Astrocyte of the spinal cord (primary cell): ENCODE measurements at regions not wholly inside any gene's neighbourhood (a gene's known extent, or its start where the extent isn't known, plus 50 kb on each side); places are given as distances from the start of the nearest gene placed in this dataset.

Experiments used
- DNase-seq: peaks from one replicate; pipeline ENCODE4 v3.0.0; 2011; ENCODE audit warnings: low read depth, low spot score
- H3K4me3 ChIP-seq: 2 replicates; pipeline ENCODE4 v1.5.1; 2011; ENCODE audit warnings: low read depth, mild to moderate bottlenecking, low read length, moderate library complexity
- in situ Hi-C: cut with HindIII; loops from 2 replicates; pipeline ENCODE4 v1.10.0; 2017; ENCODE audit warnings: low sequenced_read_pairs
- TF ChIP-seq, protein P1 (sequence below): IDR thresholded peaks from 2 replicates; pipeline ENCODE4 v1.5.1; 2012; ENCODE audit warnings: low read depth, mild to moderate bottlenecking, low read length, inconsistent platforms

DNA sequence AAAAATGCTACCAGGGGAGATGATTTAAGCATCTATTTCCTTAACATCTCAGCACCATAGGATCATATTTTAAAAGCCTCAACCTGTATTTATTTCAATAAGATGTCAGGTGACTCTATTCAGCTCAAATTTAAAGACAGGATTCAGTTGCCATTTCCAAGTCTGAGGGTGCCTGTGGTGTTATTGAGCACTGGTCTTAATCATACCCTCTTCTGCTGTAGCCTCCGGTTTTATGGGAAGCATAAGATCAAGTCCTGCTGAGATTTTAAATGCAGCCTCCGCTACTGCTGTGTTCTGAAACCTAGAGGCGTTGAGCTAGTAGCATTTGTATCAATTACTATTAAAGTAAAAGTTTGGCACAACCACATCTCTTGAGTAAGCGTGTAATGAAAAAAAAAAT, 185.7 kb upstream of the NWD2 start:
- in situ Hi-C loops: no loop called here

DNA sequence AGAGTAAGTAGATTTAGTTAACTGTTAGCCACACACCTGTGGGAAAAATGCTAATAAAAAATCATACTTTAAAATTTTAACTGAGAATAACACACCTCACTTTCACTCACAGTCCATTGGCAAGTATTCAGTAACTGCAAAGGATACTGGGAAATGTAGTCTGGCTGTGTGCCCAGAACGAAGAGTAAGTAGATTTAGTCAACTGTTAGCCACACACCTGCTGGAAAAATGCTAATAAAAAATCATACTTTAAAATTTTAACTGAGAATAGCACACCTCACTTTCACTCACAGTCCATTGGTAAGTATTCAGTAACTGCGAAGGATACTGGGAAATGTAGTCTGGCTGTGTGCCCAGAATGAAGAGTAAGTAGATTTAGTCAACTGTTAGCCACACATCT, 178.4 kb upstream of the NWD2 start:
- DNase-seq: no peak
- H3K4me3 ChIP-seq: no peak overlapping the region
- TF ChIP-seq, protein P1, sequence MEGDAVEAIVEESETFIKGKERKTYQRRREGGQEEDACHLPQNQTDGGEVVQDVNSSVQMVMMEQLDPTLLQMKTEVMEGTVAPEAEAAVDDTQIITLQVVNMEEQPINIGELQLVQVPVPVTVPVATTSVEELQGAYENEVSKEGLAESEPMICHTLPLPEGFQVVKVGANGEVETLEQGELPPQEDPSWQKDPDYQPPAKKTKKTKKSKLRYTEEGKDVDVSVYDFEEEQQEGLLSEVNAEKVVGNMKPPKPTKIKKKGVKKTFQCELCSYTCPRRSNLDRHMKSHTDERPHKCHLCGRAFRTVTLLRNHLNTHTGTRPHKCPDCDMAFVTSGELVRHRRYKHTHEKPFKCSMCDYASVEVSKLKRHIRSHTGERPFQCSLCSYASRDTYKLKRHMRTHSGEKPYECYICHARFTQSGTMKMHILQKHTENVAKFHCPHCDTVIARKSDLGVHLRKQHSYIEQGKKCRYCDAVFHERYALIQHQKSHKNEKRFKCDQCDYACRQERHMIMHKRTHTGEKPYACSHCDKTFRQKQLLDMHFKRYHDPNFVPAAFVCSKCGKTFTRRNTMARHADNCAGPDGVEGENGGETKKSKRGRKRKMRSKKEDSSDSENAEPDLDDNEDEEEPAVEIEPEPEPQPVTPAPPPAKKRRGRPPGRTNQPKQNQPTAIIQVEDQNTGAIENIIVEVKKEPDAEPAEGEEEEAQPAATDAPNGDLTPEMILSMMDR: no peak
- in situ Hi-C loops: no loop called here

More for the DNA sequence above, 185.7 kb upstream of the NWD2 start:
- DNase-seq: no peak
- TF ChIP-seq, protein P1: no peak
- H3K4me3 ChIP-seq: no peak overlapping the region

DNA sequence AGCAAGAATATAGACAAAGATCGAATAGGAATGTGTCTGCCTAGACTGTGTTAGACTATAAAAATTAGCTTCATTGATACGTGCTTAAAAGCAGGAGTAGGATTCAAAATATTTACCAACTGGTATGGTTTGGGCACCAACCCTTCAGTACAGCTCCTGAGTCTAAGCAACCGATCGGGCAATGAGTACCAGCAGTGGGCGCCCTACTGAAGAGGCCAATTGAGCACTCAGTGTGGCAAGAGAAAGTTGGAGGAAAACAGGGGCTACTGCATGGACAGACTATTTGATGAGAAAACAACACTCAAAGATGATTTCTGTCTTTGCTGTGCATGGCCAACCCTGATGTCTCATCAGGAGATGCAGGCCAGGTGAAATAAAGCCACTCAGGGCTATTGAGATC, 176.0 kb upstream of the NWD2 start:
- DNase-seq: no peak
- in situ Hi-C loops: no loop called here
- TF ChIP-seq, protein P1: no peak
- no peak overlapping the region for H3K4me3 ChIP-seq

DNA sequence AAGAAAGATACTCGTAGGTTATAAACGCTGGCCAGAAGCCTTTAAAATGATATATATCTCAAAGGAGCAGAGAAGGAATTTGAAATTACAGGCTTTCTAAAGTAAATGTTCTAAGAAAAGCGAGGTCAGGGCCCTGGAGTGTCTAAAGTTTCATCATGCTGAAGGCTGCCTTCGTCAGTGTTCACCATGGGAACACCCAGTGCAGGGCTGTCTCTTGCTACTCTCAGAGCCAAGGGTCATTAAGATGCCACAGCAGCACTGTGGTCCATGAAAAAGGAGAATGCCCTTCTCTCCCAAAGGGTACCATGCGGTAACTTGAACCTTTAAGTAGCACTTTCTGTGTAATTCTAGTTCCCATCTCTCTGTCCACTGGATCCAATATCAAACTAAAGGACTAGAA, 174.5 kb upstream of the NWD2 start:
- in situ Hi-C loops: no loop called here
- TF ChIP-seq, protein P1: no peak
- no peak for DNase-seq
- H3K4me3 ChIP-seq: no peak overlapping the region

DNA sequence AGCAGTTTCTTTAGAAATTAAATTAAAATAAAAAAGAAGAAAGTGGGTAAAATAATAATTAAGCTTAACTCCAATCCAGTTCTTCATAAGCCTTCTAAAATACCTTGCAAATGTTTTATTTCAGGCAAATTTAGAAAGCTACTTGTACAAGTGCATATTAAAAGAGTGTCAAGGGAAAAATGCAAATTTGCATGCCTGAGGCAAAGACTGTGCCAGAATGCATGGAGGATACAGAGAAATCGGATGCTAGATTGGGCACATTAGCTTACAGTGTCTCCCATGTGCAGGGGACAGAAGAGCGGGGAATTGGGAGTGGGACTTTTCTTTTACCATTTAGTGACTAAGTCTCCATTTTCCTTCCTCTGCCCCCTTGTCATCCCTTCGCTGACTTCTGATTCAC, 173.0 kb upstream of the NWD2 start:
- TF ChIP-seq, protein P1: no peak
- DNase-seq: no peak
- no peak overlapping the region for H3K4me3 ChIP-seq
- in situ Hi-C loops: no loop called here

DNA sequence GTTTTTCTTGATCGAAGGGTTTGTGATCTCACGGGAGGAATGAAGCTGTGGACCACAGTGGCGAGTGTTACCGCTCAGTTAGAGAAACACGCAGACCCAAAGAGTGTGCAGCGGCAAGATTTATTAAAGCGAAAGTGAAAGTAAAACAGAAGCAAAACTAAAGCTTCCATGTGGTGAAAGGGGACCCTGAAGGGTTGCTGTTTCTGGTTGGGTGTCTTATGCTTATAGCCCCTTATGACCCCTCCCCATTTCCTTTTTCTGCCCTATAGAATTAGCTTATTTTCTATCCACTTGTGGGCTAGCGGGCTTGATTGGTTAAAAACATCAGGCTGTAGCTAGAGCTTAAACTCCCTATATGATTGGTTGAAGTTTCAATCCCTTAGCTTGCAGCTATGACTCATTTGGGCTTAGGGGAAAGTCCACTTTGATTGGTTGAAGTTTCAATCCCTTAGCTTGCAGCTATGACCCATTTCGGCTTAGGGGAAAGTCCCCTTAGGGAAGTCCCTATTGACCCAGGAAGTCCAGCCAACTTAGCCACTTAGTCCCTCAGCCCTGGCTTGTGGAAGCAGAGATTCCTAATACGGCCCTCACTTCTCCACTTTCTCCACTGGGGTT, 171.2 kb upstream of the NWD2 start:
- in situ Hi-C loops: no loop called here
- no peak for DNase-seq
- TF ChIP-seq, protein P1: no peak
- H3K4me3 ChIP-seq: no peak overlapping the region

DNA sequence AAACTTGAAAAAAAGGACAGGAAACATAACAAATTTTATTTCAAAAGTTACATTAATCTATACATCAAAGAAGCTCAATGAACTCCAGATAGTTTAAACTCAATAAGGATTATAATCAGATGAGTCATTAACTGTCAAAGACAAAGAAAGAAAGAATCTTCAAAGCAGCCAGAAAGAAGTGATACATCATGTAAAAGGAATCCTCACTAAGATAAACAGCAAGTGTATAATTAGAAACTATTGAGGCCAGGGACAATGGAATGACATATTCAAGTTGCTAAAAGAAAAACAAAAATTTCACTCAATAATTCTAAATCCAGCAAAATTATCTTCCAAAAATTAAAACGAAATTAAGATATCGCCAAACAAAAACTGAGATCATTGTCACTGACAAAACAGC, 161.6 kb upstream of the NWD2 start:
- in situ Hi-C loops: no loop called here
- TF ChIP-seq, protein P1: no peak
- no peak for DNase-seq
- H3K4me3 ChIP-seq: no peak overlapping the region
